ENCODE measurements at regions not wholly inside any gene's neighbourhood (a gene's known extent, or its start where the extent isn't known, plus 50 kb on each side); places are given as distances from the start of the nearest gene placed in this dataset.

- BruUV-seq (replicated peaks), result no TSS peak
- Histone ChIP-seq H2AFZ (ENCODE audit: control insufficient read depth, low read depth, low read length) (no peak overlapping the region), H3K4me3 (no peak overlapping the region), H3K4me1 (ENCODE audit: control insufficient read depth, insufficient read depth, low read length) (peaks cover 5% of the 10 kb centered on the region; the same call in 1 of the 2 replicates), H3K79me2 (ENCODE audit: control insufficient read depth, insufficient read depth, low read length) (no peaks in the 10 kb centered on the region), H3K9me3 (replicated peaks; ENCODE audit: control insufficient read depth, insufficient read depth, low read length) (no peaks in the 10 kb centered on the region), H3K27ac (ENCODE audit: control insufficient read depth, insufficient read depth) (no peak overlapping the region), H3K4me2 (ENCODE audit: control insufficient read depth, insufficient read depth) (no peak overlapping the region), H3K27me3 (replicated peaks in 1 of 2; ENCODE audit: control insufficient read depth in 2 of 2, insufficient read depth in 2 of 2, low read length in 1 of 2) (no peaks in the 10 kb centered on the region), H4K20me1 (ENCODE audit: control insufficient read depth, insufficient read depth) (no peaks in the 10 kb centered on the region), H3K36me3 (ENCODE audit: control insufficient read depth in 2 of 2, insufficient read depth in 2 of 2, low read length in 1 of 2) (no peaks in the 10 kb centered on the region), H3K9ac (ENCODE audit: control insufficient read depth, insufficient read depth, low read length) (no peak overlapping the region)
- ChIA-PET RAD21 (ENCODE audit: unreplicated experiment) (no interaction called here), POLR2A (no interaction called here), SMC1A (ENCODE audit: uncharacterized antibody, unreplicated experiment) (interaction anchor here (8.8 kb wide), 1 partner anchor 153 kb away, joined by 150 read pairs; the partner anchor contains the start of gene DACT1), CTCF (no interaction called here)
- intact Hi-C loops (cut with micrococcal nuclease; ENCODE audit: unreplicated experiment) (loop anchor here (10.0 kb wide), 1 partner anchor 322 kb away; no protein-coding TSS in a partner anchor), in situ Hi-C loops (cut with MboI) (no loop called here)
- DNase-seq (ENCODE audit: low read depth, low spot score) (no peak), FAIRE-seq (no peak), ATAC-seq (no peak)
- TF ChIP-seq RUNX3 (IDR thresholded peaks at IDR 0.05; ENCODE audit: low read length) (no peak), POLR2AphosphoS5 (IDR thresholded peaks at IDR 0.05; ENCODE audit: low read length) (no peak), SPI1 (IDR thresholded peaks at IDR 0.05; ENCODE audit: borderline replicate concordance, insufficient read depth, low read depth, low read length) (no peak), KAT2A (conservative IDR thresholded peaks at IDR 0.05; ENCODE audit: control insufficient read depth, low read depth, low read length) (no peak), BACH1 (IDR thresholded peaks at IDR 0.05; ENCODE audit: borderline replicate concordance) (no peak), HDAC6 (IDR thresholded peaks at IDR 0.05; ENCODE audit: unreplicated experiment) (no peak), HSF1 (IDR thresholded peaks at IDR 0.05; ENCODE audit: low read depth, low read length) (no peak), IKZF2 (IDR thresholded peaks at IDR 0.05) (no peak), NR2C2 (IDR thresholded peaks at IDR 0.05; ENCODE audit: borderline replicate concordance, control insufficient read depth, insufficient read length, low read depth) (no peak), JUNB (IDR thresholded peaks at IDR 0.05) (no peak)
- WGBS (ENCODE audit: insufficient coverage, insufficient replicate concordance, low lambda C conversion rate, missing lambda C conversion rate), result 63% methylated on average over 3 of the region's 3 CpGs
Observed at GRCh38 chr14:58792416-58792815, 154.7 kb downstream of the DACT1 start.

Measured in GM12878 (cell line).